ENCODE measurements at regions not wholly inside any gene's neighbourhood (a gene's known extent, or its start where the extent isn't known, plus 50 kb on each side); places are given as distances from the start of the nearest gene placed in this dataset.

GRCh38 chr4:106718548-106718947 lies 317.6 kb downstream of the DKK2 start:
- Histone ChIP-seq H3K27ac (no peak overlapping the region), H3K27me3 (ENCODE audit: control insufficient read depth, insufficient read depth, low read length) (no peaks in the 10 kb centered on the region), H2AFZ (no peak overlapping the region), H3K36me3 (ENCODE audit: control insufficient read depth, insufficient read depth, low read length) (no peaks in the 10 kb centered on the region), H3K4me3 (ENCODE audit: low read depth, low read length) (no peak overlapping the region), H3K4me2 (ENCODE audit: low read length) (no peak overlapping the region), H3K9me3 (ENCODE audit: control insufficient read depth, low read length) (no peaks in the 10 kb centered on the region), H3K4me1 (no peaks in the 10 kb centered on the region), H3K79me2 (no peaks in the 10 kb centered on the region), H3K9ac (no peak overlapping the region)
- no peak for TF ChIP-seq CTCF (IDR thresholded peaks at IDR 0.05)

GRCh38 chr4:106717091-106717490 lies 319.0 kb downstream of the DKK2 start:
- H3K27me3 ChIP-seq (ENCODE audit: control insufficient read depth, insufficient read depth, low read length) = no peaks in the 10 kb centered on the region
- H3K27ac ChIP-seq = no peak overlapping the region
- no peaks in the 10 kb centered on the region for H3K9me3 ChIP-seq (ENCODE audit: control insufficient read depth, low read length)
- H3K4me3 ChIP-seq (ENCODE audit: low read depth, low read length) = no peak overlapping the region
- no peaks in the 10 kb centered on the region for H3K36me3 ChIP-seq (ENCODE audit: control insufficient read depth, insufficient read depth, low read length)
- H3K9ac ChIP-seq = no peak overlapping the region
- no peak overlapping the region for H2AFZ ChIP-seq
- TF ChIP-seq CTCF (IDR thresholded peaks at IDR 0.05) = no peak
- no peaks in the 10 kb centered on the region for H3K4me1 ChIP-seq
- H3K79me2 ChIP-seq = no peaks in the 10 kb centered on the region
- no peak overlapping the region for H3K4me2 ChIP-seq (ENCODE audit: low read length)

GRCh38 chr4:106715825-106716224 lies 320.3 kb downstream of the DKK2 start:
- no peak overlapping the region for H2AFZ ChIP-seq
- H3K27ac ChIP-seq = no peak overlapping the region
- no peak overlapping the region for H3K4me2 ChIP-seq (ENCODE audit: low read length)
- no peaks in the 10 kb centered on the region for H3K27me3 ChIP-seq (ENCODE audit: control insufficient read depth, insufficient read depth, low read length)
- no peaks in the 10 kb centered on the region for H3K4me1 ChIP-seq
- no peak overlapping the region for H3K9ac ChIP-seq
- H3K79me2 ChIP-seq = no peaks in the 10 kb centered on the region
- no peaks in the 10 kb centered on the region for H3K9me3 ChIP-seq (ENCODE audit: control insufficient read depth, low read length)
- TF ChIP-seq CTCF (IDR thresholded peaks at IDR 0.05) = no peak
- H3K4me3 ChIP-seq (ENCODE audit: low read depth, low read length) = no peak overlapping the region
- H3K36me3 ChIP-seq (ENCODE audit: control insufficient read depth, insufficient read depth, low read length) = no peaks in the 10 kb centered on the region

GRCh38 chr4:106708464-106708816 lies 327.7 kb downstream of the DKK2 start:
- H2AFZ ChIP-seq = no peak overlapping the region
- no peaks in the 10 kb centered on the region for H3K4me1 ChIP-seq
- TF ChIP-seq CTCF (IDR thresholded peaks at IDR 0.05) = no peak
- no peak overlapping the region for H3K4me2 ChIP-seq (ENCODE audit: low read length)
- no peaks in the 10 kb centered on the region for H3K36me3 ChIP-seq (ENCODE audit: control insufficient read depth, insufficient read depth, low read length)
- H3K9ac ChIP-seq = no peak overlapping the region
- H3K27ac ChIP-seq = no peak overlapping the region
- no peaks in the 10 kb centered on the region for H3K9me3 ChIP-seq (ENCODE audit: control insufficient read depth, low read length)
- H3K27me3 ChIP-seq (ENCODE audit: control insufficient read depth, insufficient read depth, low read length) = no peaks in the 10 kb centered on the region
- H3K4me3 ChIP-seq (ENCODE audit: low read depth, low read length) = no peak overlapping the region
- H3K79me2 ChIP-seq = no peaks in the 10 kb centered on the region

- no peak overlapping the region for H2AFZ ChIP-seq
- H3K4me3 ChIP-seq (ENCODE audit: low read depth, low read length) = no peak overlapping the region
- no peak for TF ChIP-seq CTCF (IDR thresholded peaks at IDR 0.05)
- no peaks in the 10 kb centered on the region for H3K27me3 ChIP-seq (ENCODE audit: control insufficient read depth, insufficient read depth, low read length)
- H3K4me2 ChIP-seq (ENCODE audit: low read length) = no peak overlapping the region
- H3K9ac ChIP-seq = no peak overlapping the region
- H3K27ac ChIP-seq = no peak overlapping the region
- H3K9me3 ChIP-seq (ENCODE audit: control insufficient read depth, low read length) = no peaks in the 10 kb centered on the region
- H3K79me2 ChIP-seq = no peaks in the 10 kb centered on the region
- H3K36me3 ChIP-seq (ENCODE audit: control insufficient read depth, insufficient read depth, low read length) = no peaks in the 10 kb centered on the region
- H3K4me1 ChIP-seq = no peaks in the 10 kb centered on the region
Observed at GRCh38 chr4:106707776-106708463, 328.2 kb downstream of the DKK2 start.

All from parathyroid adenoma (tissue), 2 donors.